ENCODE measurements at regions not wholly inside any gene's neighbourhood (a gene's known extent, or its start where the extent isn't known, plus 50 kb on each side); places are given as distances from the start of the nearest gene placed in this dataset.

DNA sequence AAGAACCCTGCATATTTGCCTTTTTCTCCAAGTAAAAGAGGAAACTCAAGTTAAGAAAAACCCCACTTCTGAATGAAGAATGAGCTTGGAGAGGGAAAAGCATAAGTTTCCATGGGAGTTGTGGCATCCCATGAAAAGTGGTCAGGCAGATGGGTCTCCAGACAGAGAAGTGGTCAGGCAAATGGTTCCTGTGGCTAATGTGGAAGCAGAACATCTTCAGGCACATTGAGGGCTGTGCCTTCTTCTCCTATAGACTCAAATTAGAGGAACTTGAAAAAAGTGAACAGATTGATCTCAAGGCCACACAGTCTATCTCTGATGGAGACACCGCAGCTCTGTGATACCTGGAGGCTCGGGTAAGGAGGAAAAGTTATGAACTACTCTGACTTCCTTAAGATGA, 55.7 kb upstream of the KIRREL1 start:
- TF ChIP-seq POLR2A (IDR thresholded peaks at IDR 0.05), result no peak
- TF ChIP-seq, protein P1, sequence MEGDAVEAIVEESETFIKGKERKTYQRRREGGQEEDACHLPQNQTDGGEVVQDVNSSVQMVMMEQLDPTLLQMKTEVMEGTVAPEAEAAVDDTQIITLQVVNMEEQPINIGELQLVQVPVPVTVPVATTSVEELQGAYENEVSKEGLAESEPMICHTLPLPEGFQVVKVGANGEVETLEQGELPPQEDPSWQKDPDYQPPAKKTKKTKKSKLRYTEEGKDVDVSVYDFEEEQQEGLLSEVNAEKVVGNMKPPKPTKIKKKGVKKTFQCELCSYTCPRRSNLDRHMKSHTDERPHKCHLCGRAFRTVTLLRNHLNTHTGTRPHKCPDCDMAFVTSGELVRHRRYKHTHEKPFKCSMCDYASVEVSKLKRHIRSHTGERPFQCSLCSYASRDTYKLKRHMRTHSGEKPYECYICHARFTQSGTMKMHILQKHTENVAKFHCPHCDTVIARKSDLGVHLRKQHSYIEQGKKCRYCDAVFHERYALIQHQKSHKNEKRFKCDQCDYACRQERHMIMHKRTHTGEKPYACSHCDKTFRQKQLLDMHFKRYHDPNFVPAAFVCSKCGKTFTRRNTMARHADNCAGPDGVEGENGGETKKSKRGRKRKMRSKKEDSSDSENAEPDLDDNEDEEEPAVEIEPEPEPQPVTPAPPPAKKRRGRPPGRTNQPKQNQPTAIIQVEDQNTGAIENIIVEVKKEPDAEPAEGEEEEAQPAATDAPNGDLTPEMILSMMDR (IDR thresholded peaks at IDR 0.05), result no peak

Measured in lower leg skin (tissue), 3 donors.